ENCODE measurements at regions not wholly inside any gene's neighbourhood (a gene's known extent, or its start where the extent isn't known, plus 50 kb on each side); places are given as distances from the start of the nearest gene placed in this dataset.
"Not testable (repeated sequence)": the region's sequence is repeated elsewhere in the genome, so short reads cannot be mapped to it uniquely, and the experiment has no call there.

- not testable (repeated sequence) for DNase-seq
These were observed 184.6 kb upstream of the EEF2KMT start for GRCh38 chr16:5282152-5282551.

DNA sequence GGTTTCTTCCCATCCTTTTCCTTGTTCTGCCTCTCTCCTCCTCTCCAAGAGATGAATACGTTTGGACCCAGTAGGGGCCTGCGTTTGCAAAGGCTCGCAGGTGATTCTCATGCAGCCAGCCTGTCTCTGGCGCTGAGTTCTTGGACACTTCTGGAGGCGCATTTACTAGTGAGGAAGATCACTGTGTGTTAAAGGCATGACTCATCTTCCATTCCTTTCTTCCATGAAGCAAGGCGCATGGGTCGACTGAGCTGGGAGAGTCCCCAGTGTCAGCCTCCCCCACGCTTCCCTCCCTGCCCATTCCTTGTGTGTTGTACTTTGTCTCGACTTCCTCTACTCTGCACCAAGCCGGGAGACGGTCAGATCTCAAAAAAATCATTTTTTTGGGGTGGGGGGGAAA, 159.9 kb upstream of the EEF2KMT start:
- no peak for DNase-seq

- DNase-seq: peak in 4 of 56 donors; percentile 1 to 19 (median 12)
These were observed 155.2 kb upstream of the EEF2KMT start for GRCh38 chr16:5252791-5253190.

- DNase-seq: not testable (repeated sequence)
These were observed 149.8 kb upstream of the EEF2KMT start for GRCh38 chr16:5247403-5247802.

- not testable (repeated sequence) for DNase-seq
These were observed 142.7 kb upstream of the EEF2KMT start for GRCh38 chr16:5240278-5240626.

GRCh38 chr16:5239472-5240277, 142.1 kb upstream of the EEF2KMT start:
- peak in 14 of 56 donors; percentile 1 to 56 (median 6) for DNase-seq

DNA sequence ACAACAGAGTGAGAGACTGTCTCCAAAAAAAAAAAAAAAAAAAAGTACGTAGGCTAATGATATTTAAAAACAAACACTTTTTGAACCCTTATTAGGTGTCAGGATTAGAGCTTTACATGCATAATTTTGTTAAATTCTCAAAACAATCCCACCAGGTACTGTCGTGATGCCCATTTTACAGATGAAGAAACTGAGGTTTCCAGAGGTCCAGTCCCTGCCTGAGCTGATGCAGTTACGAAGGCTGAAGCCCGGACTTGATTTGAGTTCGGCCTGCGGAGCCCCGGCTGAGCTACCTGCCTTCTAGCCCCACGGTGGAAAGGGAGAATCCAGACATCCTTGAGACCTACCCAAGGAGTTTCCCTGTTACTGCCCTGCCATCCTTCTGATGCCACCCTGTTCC, 137.5 kb upstream of the EEF2KMT start:
- DNase-seq: no peak

DNA sequence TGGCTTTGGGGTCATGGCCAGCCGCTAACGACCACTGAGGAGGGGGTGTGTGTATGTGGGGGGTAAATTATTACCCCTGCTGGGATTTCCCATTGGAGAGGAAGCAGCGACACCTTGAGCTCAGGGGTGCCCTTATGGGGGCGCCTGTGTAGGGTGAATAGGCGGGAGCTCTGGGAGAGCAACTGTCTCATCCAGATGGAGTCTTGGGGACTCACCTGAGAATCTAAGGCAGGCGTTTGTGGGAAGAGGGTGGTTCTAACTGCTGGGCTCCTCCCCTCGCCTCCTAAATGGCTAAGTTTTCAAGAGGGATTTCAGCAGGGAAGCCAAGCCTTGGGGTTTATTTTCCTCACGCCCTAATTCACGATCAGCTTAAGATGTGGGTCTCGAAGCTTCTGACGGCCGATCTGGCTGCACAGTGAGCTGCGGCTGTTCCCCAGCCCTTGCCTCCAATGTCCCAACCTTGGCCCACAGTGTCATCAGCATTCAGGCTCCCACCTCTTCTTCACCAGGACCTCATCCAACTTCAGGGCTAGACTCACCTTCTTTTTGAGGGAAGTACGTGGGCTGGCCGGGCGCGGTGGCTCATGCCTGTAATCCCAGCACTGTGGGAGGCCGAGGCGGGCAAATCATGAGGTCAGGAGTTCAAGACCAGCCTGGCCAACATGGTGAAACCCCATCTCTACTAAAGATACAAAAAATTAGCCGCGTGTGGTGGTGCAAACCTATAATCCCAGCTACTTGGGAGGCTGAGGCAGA, 136.9 kb upstream of the EEF2KMT start:
- DNase-seq: no peak

DNA sequence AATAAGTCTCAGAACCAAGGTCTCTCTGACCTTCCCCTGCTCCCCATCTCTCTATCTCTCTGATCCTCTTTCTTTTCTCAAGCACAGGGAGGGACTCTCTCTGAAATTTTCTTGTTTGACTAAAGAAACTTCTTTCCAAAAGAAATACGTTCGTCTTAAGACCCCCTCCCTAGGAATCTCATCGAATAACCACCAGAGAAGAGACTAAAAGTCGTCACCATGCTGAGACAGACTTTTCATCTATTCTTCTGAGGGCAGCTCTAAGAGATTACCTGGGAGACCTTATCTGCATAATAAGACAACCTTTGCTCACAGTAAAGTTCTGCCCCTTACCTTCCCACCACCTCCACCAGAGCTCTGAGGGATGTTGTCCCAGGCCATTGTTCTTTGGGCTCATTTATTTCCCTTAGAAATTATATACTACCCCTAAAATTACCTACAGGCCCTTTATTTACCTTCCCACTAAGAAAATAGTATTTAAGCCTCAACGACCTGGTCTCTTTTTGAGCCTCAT, 133.7 kb upstream of the EEF2KMT start:
- no peak for DNase-seq

DNA sequence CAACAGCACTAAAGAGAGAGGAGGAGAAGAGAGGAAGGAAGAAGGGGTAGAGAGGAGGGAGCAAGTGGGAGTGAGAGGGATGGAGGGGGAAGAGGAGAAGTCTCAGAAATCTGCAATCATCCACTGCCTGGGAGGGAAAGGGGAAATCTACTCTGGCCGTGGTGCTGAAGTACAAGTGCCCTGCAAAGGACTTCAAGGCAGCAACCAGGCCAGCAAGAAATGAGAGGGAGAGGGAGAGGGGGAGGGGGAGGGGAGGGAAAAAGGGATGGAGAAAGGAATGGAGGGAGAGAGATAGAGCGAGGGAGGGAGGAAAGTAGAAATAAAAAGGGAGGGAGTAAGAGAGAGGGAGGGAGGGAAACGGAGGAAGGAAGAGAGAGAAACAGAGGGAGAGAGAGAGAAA, 130.8 kb upstream of the EEF2KMT start:
- no peak for DNase-seq

DNA sequence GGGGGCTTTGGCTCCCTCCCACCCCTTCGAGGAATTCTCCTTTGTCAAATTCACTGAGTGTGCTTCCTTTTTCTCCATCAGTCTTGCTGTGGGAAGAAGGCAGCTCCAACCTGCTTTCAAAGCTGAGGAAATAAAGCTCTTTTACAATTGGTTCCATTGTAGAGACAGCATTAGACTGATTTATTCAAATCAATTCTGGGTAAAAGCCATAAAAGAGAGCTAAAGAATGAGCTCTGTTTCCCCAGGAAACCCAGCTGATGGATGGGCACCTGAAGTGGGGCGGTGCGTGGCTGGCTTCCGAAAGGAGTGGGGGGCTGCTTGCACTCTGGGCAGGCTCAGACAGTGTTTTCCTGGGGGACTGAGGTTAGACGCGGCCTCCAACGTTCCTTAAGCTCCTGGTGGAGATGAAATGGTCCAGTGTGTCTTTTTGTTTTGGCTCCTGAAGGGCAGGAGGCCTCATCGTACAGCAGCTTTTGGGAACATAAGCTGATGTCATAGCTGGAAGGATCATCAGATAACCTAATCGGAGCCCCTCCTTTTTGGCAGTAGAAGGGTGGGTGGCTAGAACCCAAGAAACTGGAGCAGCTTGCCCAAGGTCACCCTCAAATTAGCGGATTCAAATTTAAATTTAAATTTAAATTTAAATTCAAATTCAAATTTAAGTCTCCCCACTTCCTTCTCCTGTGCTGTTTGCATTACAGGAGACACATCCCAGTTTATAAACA, 128.5 kb upstream of the EEF2KMT start:
- no peak for DNase-seq

GRCh38 chr16:5222761-5223160, 125.2 kb upstream of the EEF2KMT start:
- no peak for DNase-seq

DNA sequence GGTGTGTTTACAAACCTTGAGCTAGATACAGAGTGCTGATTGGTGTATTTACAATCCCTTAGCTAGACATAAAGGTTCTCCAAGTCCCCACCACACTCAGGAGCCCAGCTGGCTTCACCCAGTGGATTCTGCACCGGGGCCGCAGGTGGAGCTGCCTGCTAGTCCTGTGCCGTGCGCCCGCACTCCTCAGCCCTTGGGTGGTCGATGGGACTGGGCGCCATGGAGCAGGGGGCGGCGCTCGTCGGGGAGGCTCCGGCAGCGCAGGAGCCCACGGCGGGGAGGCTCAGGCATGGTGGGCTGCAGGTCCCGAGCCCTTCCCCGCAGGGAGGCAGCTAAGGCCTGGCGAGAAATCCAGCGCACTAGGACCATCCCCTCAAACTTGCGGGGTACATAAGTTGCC, 124.2 kb upstream of the EEF2KMT start:
- not testable (repeated sequence) for DNase-seq

GRCh38 chr16:5220705-5221104, 123.1 kb upstream of the EEF2KMT start:
- DNase-seq: no peak

GRCh38 chr16:5216441-5217080, 119.0 kb upstream of the EEF2KMT start:
- no peak for DNase-seq

DNA sequence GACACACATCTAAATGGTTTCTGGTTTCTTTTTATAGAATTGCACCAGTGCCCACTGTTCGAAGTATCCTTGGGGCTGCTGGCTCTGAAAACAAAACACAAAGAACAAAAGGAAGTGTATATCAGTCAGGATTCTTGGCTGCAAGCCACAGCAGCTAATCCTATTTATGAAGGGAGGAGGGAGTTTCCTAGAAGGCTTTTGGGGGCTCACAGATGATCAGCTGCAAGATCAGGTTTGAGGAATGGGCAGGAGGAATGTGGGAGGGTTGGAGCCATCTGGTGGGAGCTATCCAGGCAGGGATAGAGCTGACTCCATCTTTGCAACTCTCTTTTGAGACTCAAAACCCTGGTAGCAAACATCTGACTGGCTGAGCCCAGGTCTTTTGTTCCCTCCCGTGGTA, 118.3 kb upstream of the EEF2KMT start:
- DNase-seq: peak in 2 of 56 donors; percentile 4 to 11

GRCh38 chr16:5214466-5214865, 116.9 kb upstream of the EEF2KMT start:
- DNase-seq: no peak

GRCh38 chr16:5212501-5212900, 114.9 kb upstream of the EEF2KMT start:
- not testable (repeated sequence) for DNase-seq

DNA sequence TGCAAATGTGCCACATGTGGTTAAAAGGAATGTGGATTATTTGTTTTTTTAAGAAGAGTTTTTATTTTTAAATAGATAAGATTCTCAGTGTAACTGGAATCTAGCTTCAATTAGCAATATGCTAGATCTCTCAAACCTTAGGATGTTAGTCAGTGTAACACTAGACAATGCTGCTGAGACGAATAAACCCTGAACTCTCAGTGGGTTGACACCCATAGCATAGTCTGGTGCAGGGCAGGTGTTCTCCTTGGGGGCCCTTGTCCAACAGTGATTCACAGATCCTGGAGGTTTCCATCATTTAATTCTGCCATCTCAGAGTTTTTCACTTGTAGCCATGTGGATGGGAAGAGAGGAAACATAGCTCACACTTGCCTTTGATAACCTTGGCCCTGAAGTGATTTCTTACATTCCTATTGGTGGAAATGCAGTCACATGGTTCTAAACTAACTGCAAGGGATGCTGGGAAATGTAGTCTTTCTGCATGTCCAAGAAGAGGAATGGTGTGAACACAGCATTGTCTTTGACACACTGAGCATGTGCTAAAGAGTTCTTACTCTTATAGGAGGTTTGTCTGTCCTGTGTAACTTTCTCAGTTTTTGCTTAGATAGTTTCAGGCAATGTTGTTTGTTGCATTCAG, 110.4 kb upstream of the EEF2KMT start:
- not testable (repeated sequence) for DNase-seq

- DNase-seq: no peak
These were observed 109.5 kb upstream of the EEF2KMT start for GRCh38 chr16:5207001-5207523.

Data from nucleus accumbens (tissue), 56 donors.